H9 (cell line): ENCODE measurements at regions not wholly inside any gene's neighbourhood (a gene's known extent, or its start where the extent isn't known, plus 50 kb on each side); places are given as distances from the start of the nearest gene placed in this dataset.

Experiments used
- DNase-seq: peaks from one replicate; pipeline ENCODE4 v3.0.0-alpha.2; 2017
- H2AFZ ChIP-seq: one replicate; pipeline ENCODE4 v1.6.1; 2013; ENCODE audit warnings: mild to moderate bottlenecking, low read length, control low read depth, moderate library complexity
- H2AK5ac ChIP-seq: 2 replicates; pipeline ENCODE4 v1.6.1; 2013; ENCODE audit warnings: low read length, control low read depth, mixed read lengths; ENCODE audit not compliant: insufficient read length
- H2BK120ac ChIP-seq: one replicate; pipeline ENCODE4 v1.6.1; 2013; ENCODE audit warnings: low read depth, mild to moderate bottlenecking, low read length, control low read depth, inconsistent platforms; ENCODE audit not compliant: poor library complexity, severe bottlenecking
- H2BK12ac ChIP-seq: 2 replicates; pipeline ENCODE4 v1.6.1; 2013; ENCODE audit warnings: low read length, control low read depth, mixed read lengths, low read depth; ENCODE audit not compliant: insufficient read length
- H2BK15ac ChIP-seq: 2 replicates; pipeline ENCODE4 v1.6.1; 2013; ENCODE audit warnings: low read depth, low read length, control low read depth
- H2BK20ac ChIP-seq: one replicate; pipeline ENCODE4 v1.6.1; 2013; ENCODE audit warnings: low read depth, mild to moderate bottlenecking, low read length, control low read depth, inconsistent platforms; ENCODE audit not compliant: poor library complexity, severe bottlenecking
- H2BK5ac ChIP-seq: 2 replicates; pipeline ENCODE4 v1.6.1; 2013; ENCODE audit warnings: low read length, control low read depth, mixed read lengths; ENCODE audit not compliant: insufficient read length
- H3K14ac ChIP-seq: 2 replicates; pipeline ENCODE4 v1.6.1; 2013; ENCODE audit warnings: low read length, control low read depth; ENCODE audit not compliant: insufficient read depth
- H3K18ac ChIP-seq: 2 replicates; pipeline ENCODE4 v1.6.1; 2013; ENCODE audit warnings: low read depth, mild to moderate bottlenecking, mixed read lengths, low read length, control low read depth; ENCODE audit not compliant: insufficient read length
- H3K23ac ChIP-seq: 2 replicates; pipeline ENCODE4 v1.6.1; 2013; ENCODE audit warnings: low read length, control low read depth, mixed read lengths, low read depth; ENCODE audit not compliant: insufficient read length
- H3K23me2 ChIP-seq: 2 replicates; pipeline ENCODE4 v1.6.1; 2013; ENCODE audit warnings: low read depth, mild to moderate bottlenecking, mixed read lengths, low read length, control low read depth; ENCODE audit not compliant: insufficient read length, poor library complexity, severe bottlenecking
- H3K27ac ChIP-seq: 2 replicates; pipeline ENCODE4 v1.5.1; 2013; ENCODE audit warnings: low read length, control low read depth, mixed read lengths, low read depth; ENCODE audit not compliant: insufficient read length
- H3K27me3 ChIP-seq: 2 replicates; pipeline ENCODE4 v1.6.1; 2013; ENCODE audit warnings: low read length, control low read depth, inconsistent platforms; ENCODE audit not compliant: insufficient read depth
- H3K4ac ChIP-seq: 2 replicates; pipeline ENCODE4 v1.6.1; 2013; ENCODE audit warnings: low read depth, mild to moderate bottlenecking, control low read depth, inconsistent platforms, low read length, moderate library complexity
- H3K4me1 ChIP-seq: 2 replicates; pipeline ENCODE4 v1.6.1; 2013; ENCODE audit warnings: low read length, control low read depth, inconsistent platforms; ENCODE audit not compliant: insufficient read depth
- H3K4me2 ChIP-seq: 2 replicates; pipeline ENCODE4 v1.6.1; 2013; ENCODE audit warnings: low read length, control low read depth, mixed read lengths; ENCODE audit not compliant: insufficient read length, insufficient read depth
- H3K56ac ChIP-seq: 2 replicates; pipeline ENCODE4 v1.6.1; 2013; ENCODE audit warnings: low read depth, mild to moderate bottlenecking, mixed read lengths, low read length, control low read depth; ENCODE audit not compliant: insufficient read length
- H3K79me1 ChIP-seq: 2 replicates; pipeline ENCODE4 v1.6.1; 2013; ENCODE audit warnings: low read depth, mild to moderate bottlenecking, moderate library complexity, low read length, control low read depth, inconsistent platforms; ENCODE audit not compliant: insufficient read depth, poor library complexity, severe bottlenecking
- H3K79me2 ChIP-seq: 2 replicates; pipeline ENCODE4 v1.6.1; 2013; ENCODE audit warnings: low read length, control low read depth, inconsistent platforms; ENCODE audit not compliant: insufficient read depth
- H3K9ac ChIP-seq: 2 replicates; pipeline ENCODE4 v1.6.1; 2013; ENCODE audit warnings: low read length, control low read depth, mixed read lengths; ENCODE audit not compliant: insufficient read length; ENCODE audit errors: extremely low read depth
- H3K9me3 ChIP-seq: one replicate; pipeline ENCODE4 v1.6.1; 2013; ENCODE audit warnings: low read depth, low read length, inconsistent platforms; ENCODE audit not compliant: control insufficient read depth
- H3T11ph ChIP-seq: one replicate; pipeline ENCODE4 v1.6.1; 2013; ENCODE audit warnings: mild to moderate bottlenecking, low read length, control low read depth, inconsistent platforms
- H4K20me1 ChIP-seq: one replicate; pipeline ENCODE4 v1.6.1; 2013; ENCODE audit not compliant: control insufficient read depth, insufficient read length, insufficient read depth
- H4K5ac ChIP-seq: 2 replicates; pipeline ENCODE4 v1.6.1; 2013; ENCODE audit warnings: low read depth, mild to moderate bottlenecking, mixed read lengths, low read length, control low read depth; ENCODE audit not compliant: insufficient read length
- H4K8ac ChIP-seq: replicated peaks from 2 replicates; pipeline ENCODE4 v1.6.1; 2013; ENCODE audit warnings: low read length, control low read depth, mixed read lengths, low read depth; ENCODE audit not compliant: insufficient read length
- H4K91ac ChIP-seq: 2 replicates; pipeline ENCODE4 v1.6.1; 2013; ENCODE audit warnings: low read depth, mild to moderate bottlenecking, moderate library complexity, mixed read lengths, low read length, control low read depth; ENCODE audit not compliant: insufficient read length
- H3K27ac Mint-ChIP-seq, 3 experiments: 2 replicates in 2 of 3; 3 replicates in 1 of 3; pipeline ENCODE4 v1.8.0; 2020 to 2021; ENCODE audit warnings: mixed read lengths in 3 of 3, mild to moderate bottlenecking in 1 of 3, moderate library complexity in 1 of 3
- H3K27me3 Mint-ChIP-seq: 2 replicates; pipeline ENCODE4 v1.8.0; 2021; ENCODE audit warnings: low read depth, mild to moderate bottlenecking, moderate library complexity, mixed read lengths
- H3K36me3 Mint-ChIP-seq, 3 experiments: 2 replicates in 2 of 3; 3 replicates in 1 of 3; pipeline ENCODE4 v1.8.0; 2020 to 2021; ENCODE audit warnings: low read depth in 3 of 3, mixed read lengths in 3 of 3; ENCODE audit not compliant: insufficient read depth in 1 of 3
- H3K4me1 Mint-ChIP-seq, 2 experiments: 2 replicates each; pipeline ENCODE4 v1.8.0; 2020; ENCODE audit warnings: mixed read lengths in 2 of 2
- H3K4me3 Mint-ChIP-seq, 2 experiments: 2 replicates in 1 of 2; 3 replicates in 1 of 2; pipeline ENCODE4 v1.8.0; 2020 to 2021; ENCODE audit warnings: mild to moderate bottlenecking in 2 of 2, mixed read lengths in 2 of 2, moderate library complexity in 1 of 2
- H3K9me3 Mint-ChIP-seq, 2 experiments: 2 replicates in 1 of 2; 3 replicates in 1 of 2; pipeline ENCODE4 v1.8.0; 2020; ENCODE audit warnings: mild to moderate bottlenecking in 2 of 2, mixed read lengths in 2 of 2, moderate library complexity in 1 of 2
- TF ChIP-seq, protein P1 (sequence below): fragments of 200-600 bp; sonication (generic); conservative IDR thresholded peaks from 3 replicates; pipeline ENCODE4 v1.8.0; 2021; ENCODE audit warnings: antibody characterized with exemption, mild to moderate bottlenecking

DNA sequence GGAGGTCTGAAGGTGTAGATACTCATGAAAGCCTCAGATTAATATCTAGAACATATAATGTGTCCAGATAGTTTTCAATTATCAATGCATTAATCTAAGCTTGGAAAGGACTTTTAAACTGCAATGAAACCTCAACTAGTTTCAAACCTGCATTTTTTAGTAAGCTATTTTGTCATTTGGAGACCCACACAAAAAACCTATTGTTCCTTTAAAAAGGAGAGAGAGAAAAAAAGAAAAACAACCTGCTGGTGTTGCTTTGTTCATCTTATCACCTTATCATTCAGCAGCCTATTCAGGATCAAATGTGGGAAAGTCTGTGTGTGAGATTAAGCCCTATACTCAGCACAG is 215.7 kb upstream of the PLEKHG7 start:
- no peak for DNase-seq
- Histone ChIP-seq H2BK20ac (no peak overlapping the region), H3K14ac (no peak overlapping the region), H3K27me3 (no peaks in the 10 kb centered on the region), H4K5ac (no peak overlapping the region), H2BK15ac (no peak overlapping the region), H3K23me2 (no peaks in the 10 kb centered on the region), H3K79me1 (no peaks in the 10 kb centered on the region), H4K8ac (no peak overlapping the region), H2BK12ac (no peak overlapping the region), H2AK5ac (no peak overlapping the region), H2BK120ac (no peak overlapping the region), H3K27ac (no peak overlapping the region), H3K79me2 (no peaks in the 10 kb centered on the region), H2AFZ (no peak overlapping the region), H4K91ac (no peak overlapping the region), H3K23ac (no peak overlapping the region), H3K18ac (no peak overlapping the region), H2BK5ac (no peak overlapping the region), H3T11ph (no peak overlapping the region), H4K20me1 (no peaks in the 10 kb centered on the region), H3K9ac (no peak overlapping the region), H3K4me2 (no peak overlapping the region), H3K9me3 (no peaks in the 10 kb centered on the region), H3K56ac (no peak overlapping the region), H3K4me1 (no peaks in the 10 kb centered on the region), H3K4ac (no peak overlapping the region)
- H3K4me1 Mint-ChIP-seq, result peaks cover 11 to 12% of the 10 kb centered on the region in 2 experiments
- peaks cover 0 to 5% (median 0%) of the 10 kb centered on the region in 3 experiments; a peak in 3 of 7 replicates for H3K36me3 Mint-ChIP-seq
- H3K27me3 Mint-ChIP-seq, result no peaks in the 10 kb centered on the region
- no peak overlapping the region for H3K27ac Mint-ChIP-seq
- TF ChIP-seq, protein P1, sequence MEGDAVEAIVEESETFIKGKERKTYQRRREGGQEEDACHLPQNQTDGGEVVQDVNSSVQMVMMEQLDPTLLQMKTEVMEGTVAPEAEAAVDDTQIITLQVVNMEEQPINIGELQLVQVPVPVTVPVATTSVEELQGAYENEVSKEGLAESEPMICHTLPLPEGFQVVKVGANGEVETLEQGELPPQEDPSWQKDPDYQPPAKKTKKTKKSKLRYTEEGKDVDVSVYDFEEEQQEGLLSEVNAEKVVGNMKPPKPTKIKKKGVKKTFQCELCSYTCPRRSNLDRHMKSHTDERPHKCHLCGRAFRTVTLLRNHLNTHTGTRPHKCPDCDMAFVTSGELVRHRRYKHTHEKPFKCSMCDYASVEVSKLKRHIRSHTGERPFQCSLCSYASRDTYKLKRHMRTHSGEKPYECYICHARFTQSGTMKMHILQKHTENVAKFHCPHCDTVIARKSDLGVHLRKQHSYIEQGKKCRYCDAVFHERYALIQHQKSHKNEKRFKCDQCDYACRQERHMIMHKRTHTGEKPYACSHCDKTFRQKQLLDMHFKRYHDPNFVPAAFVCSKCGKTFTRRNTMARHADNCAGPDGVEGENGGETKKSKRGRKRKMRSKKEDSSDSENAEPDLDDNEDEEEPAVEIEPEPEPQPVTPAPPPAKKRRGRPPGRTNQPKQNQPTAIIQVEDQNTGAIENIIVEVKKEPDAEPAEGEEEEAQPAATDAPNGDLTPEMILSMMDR, result no peak
- no peak overlapping the region for H3K4me3 Mint-ChIP-seq
- peaks cover 0 to 4% of the 10 kb centered on the region in 2 experiments; a peak in 2 of 5 replicates for H3K9me3 Mint-ChIP-seq
